NCI-H2227 treated with DMSO at 0.1 percent for 48 hours (cell line): ENCODE measurements at regions not wholly inside any gene's neighbourhood (a gene's known extent, or its start where the extent isn't known, plus 50 kb on each side); places are given as distances from the start of the nearest gene placed in this dataset.

Experiments used
- DNase-seq: peaks from one replicate; lab custom pipeline; 2025; lab: John Stamatoyannopoulos, UW

- DNase-seq = no peak
Measured at GRCh38 chr18:78595453-78595852, 384.2 kb upstream of the SALL3 start.

- no peak for DNase-seq
Measured at GRCh38 chr18:78595924-78596573, 383.6 kb upstream of the SALL3 start.

GRCh38 chr18:78596794-78597345 is 382.7 kb upstream of the SALL3 start:
- DNase-seq = no peak

- no peak for DNase-seq
Measured at GRCh38 chr18:78601349-78601748, 378.3 kb upstream of the SALL3 start.

- no peak for DNase-seq
Measured at GRCh38 chr18:78601923-78602322, 377.7 kb upstream of the SALL3 start.

DNA sequence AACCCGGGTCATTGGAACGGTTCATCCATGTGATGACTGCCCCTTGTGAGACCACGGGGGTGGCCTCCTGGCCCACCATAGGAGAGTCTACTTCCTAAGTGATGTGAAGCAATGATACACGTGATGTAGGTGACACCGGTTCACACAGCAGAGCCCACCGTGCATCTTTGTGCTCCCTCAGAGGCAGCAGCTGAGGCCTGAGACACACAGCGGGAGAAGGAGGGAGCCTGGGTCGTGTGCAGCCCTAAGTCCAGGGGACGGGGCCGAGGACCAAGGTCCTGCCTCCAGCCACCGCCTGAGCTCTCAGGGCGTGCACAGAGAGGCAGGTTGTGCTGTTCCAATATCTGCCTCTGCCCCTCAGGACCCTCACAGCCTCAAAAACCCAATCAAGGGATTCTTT is 377.2 kb upstream of the SALL3 start:
- DNase-seq = no peak

- no peak for DNase-seq
Measured at GRCh38 chr18:78603102-78603983, 376.3 kb upstream of the SALL3 start.

DNA sequence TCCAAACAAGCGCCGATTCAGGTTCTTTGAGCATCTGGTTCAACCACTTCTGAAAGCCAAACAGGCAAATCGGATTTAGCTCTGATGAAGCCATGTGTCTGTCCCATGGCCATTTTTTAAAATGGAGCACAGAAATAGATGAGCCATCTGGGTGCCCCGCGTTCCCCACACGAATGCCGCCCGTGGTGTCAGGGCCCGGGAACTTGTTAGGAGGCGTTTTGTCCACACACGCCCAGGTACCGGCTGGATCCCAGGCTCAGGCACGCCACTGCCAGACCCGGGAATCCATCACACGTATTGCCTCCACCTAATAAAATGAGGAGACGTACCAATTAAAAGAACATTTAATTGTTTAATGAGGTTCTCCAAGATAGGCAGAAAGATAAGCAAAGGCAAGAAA is 374.4 kb upstream of the SALL3 start:
- DNase-seq = no peak

DNA sequence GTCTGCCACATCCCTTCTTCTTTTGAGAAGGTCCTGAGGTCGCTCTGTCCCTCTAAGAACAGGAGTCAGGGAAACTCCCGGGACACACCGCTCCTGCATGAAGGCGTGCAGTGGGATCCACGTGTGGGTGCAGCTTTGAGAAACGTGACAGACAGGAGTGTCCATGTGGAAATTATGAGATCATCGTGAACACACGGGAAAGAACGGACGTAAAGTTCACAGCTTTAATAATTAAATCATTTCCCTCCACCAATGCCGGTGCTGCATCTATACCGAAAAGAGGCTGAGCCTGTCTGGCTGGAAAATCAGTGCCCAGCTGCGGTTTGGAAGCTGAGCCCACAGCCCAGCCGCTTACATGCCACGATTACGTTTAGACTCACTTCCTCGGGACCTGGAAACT is 372.4 kb upstream of the SALL3 start:
- no peak for DNase-seq

DNA sequence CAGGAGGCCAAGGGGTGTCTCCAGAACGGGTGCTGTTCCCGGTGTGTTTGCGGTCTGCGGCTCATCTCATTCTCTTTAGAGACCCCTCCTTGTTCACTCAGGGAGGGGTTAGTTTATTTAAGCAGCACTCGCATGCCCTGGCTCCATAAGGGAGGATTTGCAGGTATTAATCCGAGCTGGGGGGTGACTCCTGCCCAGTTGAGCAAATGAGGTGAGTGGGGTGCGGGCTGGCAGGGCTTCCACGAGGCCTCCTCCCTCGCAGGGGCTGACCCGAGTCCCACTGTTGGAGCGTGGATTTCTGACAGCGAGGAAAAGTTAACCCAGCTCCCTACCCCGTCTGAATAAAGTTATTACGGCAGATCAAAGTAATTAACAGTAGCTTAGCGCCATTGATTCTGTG is 371.8 kb upstream of the SALL3 start:
- no peak for DNase-seq

GRCh38 chr18:78610179-78610578 is 369.4 kb upstream of the SALL3 start:
- no peak for DNase-seq

DNA sequence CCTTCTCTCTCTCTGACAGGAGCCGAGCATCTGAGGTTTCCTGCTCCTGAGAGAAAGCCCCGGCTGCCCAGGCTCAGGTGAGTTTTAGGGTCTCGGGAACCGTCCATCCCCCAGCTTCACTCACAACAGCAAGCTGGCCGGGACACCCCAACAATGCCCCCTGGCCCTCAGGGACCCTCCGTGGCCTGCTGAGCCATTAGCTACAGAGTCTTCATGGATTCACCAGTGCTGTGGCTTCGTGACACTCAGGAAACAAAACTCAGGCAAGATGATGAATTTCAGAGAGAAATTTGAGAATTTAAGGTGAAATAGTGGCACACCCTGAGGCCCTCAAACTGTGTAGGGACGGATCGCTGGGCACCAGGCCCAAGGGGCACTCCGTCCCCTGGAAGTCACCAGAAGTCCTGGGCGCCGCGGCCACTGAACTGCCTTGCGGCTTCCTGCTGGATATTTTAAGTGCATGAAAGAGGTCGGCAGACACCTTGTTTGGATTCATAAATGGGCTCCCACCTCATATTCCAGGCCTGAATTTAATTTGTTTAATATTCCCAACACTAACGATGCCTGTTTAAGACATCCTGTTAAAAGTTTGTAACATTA is 368.3 kb upstream of the SALL3 start:
- no peak for DNase-seq

DNA sequence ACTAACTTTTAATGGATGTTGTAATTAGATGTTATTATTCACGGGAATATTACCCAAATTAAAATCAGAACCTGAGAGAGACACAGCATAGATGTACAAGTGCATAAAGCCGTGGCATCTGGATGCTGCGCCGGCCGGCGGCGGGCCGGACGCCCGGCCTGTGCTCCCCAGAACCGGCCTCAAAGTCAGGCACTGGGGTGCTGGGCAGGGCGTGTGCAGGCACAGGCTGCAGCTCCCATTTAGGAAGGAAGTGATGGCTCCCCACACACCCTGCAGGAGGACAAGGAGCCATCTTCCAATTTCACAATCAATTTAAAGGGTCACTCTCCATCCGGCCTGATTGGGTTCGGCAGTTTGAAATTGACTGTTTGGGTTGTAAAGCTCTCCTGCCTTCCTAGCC is 367.7 kb upstream of the SALL3 start:
- DNase-seq = no peak

- DNase-seq = no peak
Measured at GRCh38 chr18:78612318-78612717, 367.3 kb upstream of the SALL3 start.

DNA sequence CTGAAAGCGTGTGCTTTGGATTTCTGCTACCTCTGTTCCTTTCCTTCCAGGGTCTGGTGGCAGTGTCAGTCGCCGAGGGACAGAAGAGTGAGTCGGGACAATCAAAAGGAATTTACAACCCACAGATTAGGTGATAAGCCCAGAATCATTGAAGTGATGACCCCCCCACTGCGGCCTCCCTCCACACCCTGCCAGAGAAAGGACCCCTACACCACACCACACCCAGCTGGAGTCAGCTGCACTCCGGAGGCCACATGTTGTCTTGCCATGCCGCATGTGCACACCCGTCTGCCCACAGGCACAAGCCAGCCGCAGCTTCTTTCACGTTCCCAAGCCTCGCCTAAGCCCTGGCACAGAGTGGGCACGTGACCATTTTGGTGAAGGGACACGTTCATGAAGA is 366.8 kb upstream of the SALL3 start:
- DNase-seq = no peak

DNA sequence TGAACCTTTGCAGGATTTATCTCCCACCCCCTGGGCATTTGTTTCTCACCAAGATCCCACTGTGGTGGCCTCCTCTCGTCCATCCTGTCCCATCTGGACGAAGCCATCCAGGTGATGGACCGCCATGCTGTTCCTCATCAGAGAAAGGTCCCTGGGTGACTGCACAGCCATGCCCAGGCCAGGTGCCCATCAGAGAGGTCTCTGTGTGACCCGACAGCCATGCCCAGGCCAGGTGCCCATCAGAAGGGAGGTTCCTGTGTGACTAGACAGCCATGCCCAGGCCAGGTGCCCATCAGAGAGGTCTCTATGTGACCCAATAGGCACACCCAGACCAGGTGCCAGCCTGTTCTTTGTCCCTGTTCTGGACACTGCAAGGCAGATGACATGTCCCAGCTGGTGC is 360.9 kb upstream of the SALL3 start:
- DNase-seq = no peak

- DNase-seq = no peak
Measured at GRCh38 chr18:78619854-78620253, 359.8 kb upstream of the SALL3 start.

DNA sequence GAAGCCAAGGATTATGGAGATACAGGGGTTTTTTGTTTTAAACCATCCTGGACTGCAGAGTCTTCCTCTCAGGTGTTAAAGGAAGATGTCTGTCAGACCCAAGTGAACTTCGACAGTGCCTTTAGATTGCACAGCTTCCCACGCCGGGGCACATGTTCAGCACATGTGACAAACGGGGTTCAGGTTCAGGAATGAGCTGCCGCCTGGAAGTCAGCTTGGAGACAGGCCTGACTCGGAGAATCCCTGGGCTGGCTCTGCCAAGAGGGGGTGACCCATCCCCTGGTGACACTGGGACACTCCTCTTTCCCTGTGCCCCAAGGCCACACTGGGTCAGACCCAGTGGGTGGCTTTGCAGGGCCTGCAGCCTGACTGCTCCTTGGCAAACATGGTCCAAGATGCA is 359.3 kb upstream of the SALL3 start:
- DNase-seq = no peak

- DNase-seq = no peak
Measured at GRCh38 chr18:78621141-78621755, 358.4 kb upstream of the SALL3 start.

GRCh38 chr18:78622251-78622906 is 357.2 kb upstream of the SALL3 start:
- no peak for DNase-seq

GRCh38 chr18:78622907-78623541 is 356.6 kb upstream of the SALL3 start:
- no peak for DNase-seq
